ENCODE measurements at regions not wholly inside any gene's neighbourhood (a gene's known extent, or its start where the extent isn't known, plus 50 kb on each side); places are given as distances from the start of the nearest gene placed in this dataset.

GRCh38 chr10:117673230-117674010 is 130.9 kb downstream of the EMX2 start:
- H3K79me2 ChIP-seq: no peaks in the 10 kb centered on the region
- H3K9me3 ChIP-seq (ENCODE audit: control insufficient read depth, low read length): no peaks in the 10 kb centered on the region
- H2AFZ ChIP-seq: no peak overlapping the region
- no peak overlapping the region for H3K27ac ChIP-seq
- no peaks in the 10 kb centered on the region for H3K4me1 ChIP-seq
- H3K4me2 ChIP-seq (ENCODE audit: low read length): no peak overlapping the region
- H3K4me3 ChIP-seq (ENCODE audit: low read depth, low read length): no peak overlapping the region
- no peak overlapping the region for H3K9ac ChIP-seq
- no peaks in the 10 kb centered on the region for H3K36me3 ChIP-seq (ENCODE audit: control insufficient read depth, insufficient read depth, low read length)
- TF ChIP-seq CTCF (IDR thresholded peaks at IDR 0.05): no peak
- no peaks in the 10 kb centered on the region for H3K27me3 ChIP-seq (ENCODE audit: control insufficient read depth, insufficient read depth, low read length)

- no peak for TF ChIP-seq CTCF (IDR thresholded peaks at IDR 0.05)
- Histone ChIP-seq H3K4me2 (ENCODE audit: low read length) (no peak overlapping the region), H3K36me3 (ENCODE audit: control insufficient read depth, insufficient read depth, low read length) (no peaks in the 10 kb centered on the region), H3K9me3 (ENCODE audit: control insufficient read depth, low read length) (no peaks in the 10 kb centered on the region), H3K27me3 (ENCODE audit: control insufficient read depth, insufficient read depth, low read length) (no peaks in the 10 kb centered on the region), H3K27ac (no peak overlapping the region), H3K4me3 (ENCODE audit: low read depth, low read length) (no peak overlapping the region), H2AFZ (no peak overlapping the region), H3K4me1 (no peaks in the 10 kb centered on the region), H3K79me2 (no peaks in the 10 kb centered on the region), H3K9ac (no peak overlapping the region)
These were observed 131.7 kb downstream of the EMX2 start for GRCh38 chr10:117674201-117674600.

GRCh38 chr10:117674646-117675045 is 132.1 kb downstream of the EMX2 start:
- no peak overlapping the region for H3K27ac ChIP-seq
- no peak for TF ChIP-seq CTCF (IDR thresholded peaks at IDR 0.05)
- no peaks in the 10 kb centered on the region for H3K27me3 ChIP-seq (ENCODE audit: control insufficient read depth, insufficient read depth, low read length)
- H3K36me3 ChIP-seq (ENCODE audit: control insufficient read depth, insufficient read depth, low read length): no peaks in the 10 kb centered on the region
- no peaks in the 10 kb centered on the region for H3K9me3 ChIP-seq (ENCODE audit: control insufficient read depth, low read length)
- H2AFZ ChIP-seq: no peak overlapping the region
- H3K79me2 ChIP-seq: no peaks in the 10 kb centered on the region
- no peak overlapping the region for H3K4me3 ChIP-seq (ENCODE audit: low read depth, low read length)
- no peak overlapping the region for H3K9ac ChIP-seq
- H3K4me2 ChIP-seq (ENCODE audit: low read length): no peak overlapping the region
- no peaks in the 10 kb centered on the region for H3K4me1 ChIP-seq

- no peak overlapping the region for H3K9ac ChIP-seq
- no peak overlapping the region for H2AFZ ChIP-seq
- no peak overlapping the region for H3K4me3 ChIP-seq (ENCODE audit: low read depth, low read length)
- TF ChIP-seq CTCF (IDR thresholded peaks at IDR 0.05): no peak
- H3K4me2 ChIP-seq (ENCODE audit: low read length): no peak overlapping the region
- H3K79me2 ChIP-seq: no peaks in the 10 kb centered on the region
- no peaks in the 10 kb centered on the region for H3K36me3 ChIP-seq (ENCODE audit: control insufficient read depth, insufficient read depth, low read length)
- H3K9me3 ChIP-seq (ENCODE audit: control insufficient read depth, low read length): no peaks in the 10 kb centered on the region
- H3K27ac ChIP-seq: no peak overlapping the region
- no peaks in the 10 kb centered on the region for H3K27me3 ChIP-seq (ENCODE audit: control insufficient read depth, insufficient read depth, low read length)
- no peaks in the 10 kb centered on the region for H3K4me1 ChIP-seq
These were observed 133.0 kb downstream of the EMX2 start for GRCh38 chr10:117675514-117676055.

GRCh38 chr10:117677239-117677638 is 134.7 kb downstream of the EMX2 start:
- Histone ChIP-seq H3K4me2 (ENCODE audit: low read length) (no peak overlapping the region), H3K4me3 (ENCODE audit: low read depth, low read length) (no peak overlapping the region), H3K27ac (no peak overlapping the region), H3K36me3 (ENCODE audit: control insufficient read depth, insufficient read depth, low read length) (no peaks in the 10 kb centered on the region), H3K9me3 (ENCODE audit: control insufficient read depth, low read length) (no peaks in the 10 kb centered on the region), H3K9ac (no peak overlapping the region), H2AFZ (no peak overlapping the region), H3K4me1 (no peaks in the 10 kb centered on the region), H3K79me2 (no peaks in the 10 kb centered on the region), H3K27me3 (ENCODE audit: control insufficient read depth, insufficient read depth, low read length) (no peaks in the 10 kb centered on the region)
- no peak for TF ChIP-seq CTCF (IDR thresholded peaks at IDR 0.05)

Measured in parathyroid adenoma (tissue), 2 donors.